Effector CD8-positive, alpha-beta T cell (primary cell): ENCODE measurements at regions not wholly inside any gene's neighbourhood (a gene's known extent, or its start where the extent isn't known, plus 50 kb on each side); places are given as distances from the start of the nearest gene placed in this dataset.
"Not testable (repeated sequence)": the region's sequence is repeated elsewhere in the genome, so short reads cannot be mapped to it uniquely, and the experiment has no call there.

Experiments
- DNase-seq: peaks from one replicate; lab custom pipeline; 2025; lab: John Stamatoyannopoulos, UW

- DNase-seq, result no peak
These were observed 1070.2 kb upstream of the ACO1 start for GRCh38 chr9:31314241-31314640.

- DNase-seq, result no peak
These were observed 1063.9 kb upstream of the ACO1 start for GRCh38 chr9:31320494-31320893.

- DNase-seq, result no peak
These were observed 1063.2 kb upstream of the ACO1 start for GRCh38 chr9:31321256-31321655.

DNA sequence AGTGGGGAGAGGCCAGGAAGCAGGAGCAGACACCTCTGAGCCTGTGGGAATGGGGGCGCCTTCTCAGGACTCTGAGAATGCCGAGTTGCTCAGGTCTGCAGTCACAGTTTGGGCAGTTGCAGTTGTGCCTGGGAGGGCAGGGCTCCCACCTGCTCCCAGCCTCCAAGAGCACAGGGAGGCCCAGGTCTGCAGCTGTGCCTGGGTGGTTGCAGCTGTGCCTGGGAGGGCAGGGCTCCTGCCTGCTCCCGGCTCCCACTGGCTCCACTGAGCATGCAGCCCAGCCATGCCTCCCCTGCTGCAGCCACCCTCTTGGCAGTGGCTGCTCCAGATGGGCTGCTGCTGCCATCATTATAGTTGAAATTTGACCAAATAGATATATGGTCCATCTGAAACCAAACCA is 1062.8 kb upstream of the ACO1 start:
- no peak for DNase-seq

- DNase-seq, result no peak
These were observed 1060.6 kb upstream of the ACO1 start for GRCh38 chr9:31323726-31324444.

GRCh38 chr9:31325778-31326177 is 1058.7 kb upstream of the ACO1 start:
- DNase-seq, result no peak

GRCh38 chr9:31326883-31327282 is 1057.6 kb upstream of the ACO1 start:
- DNase-seq, result not testable (repeated sequence)

GRCh38 chr9:31334837-31335528 is 1049.5 kb upstream of the ACO1 start:
- no peak for DNase-seq

GRCh38 chr9:31335529-31336234 is 1048.8 kb upstream of the ACO1 start:
- no peak for DNase-seq

- DNase-seq, result no peak
These were observed 1048.1 kb upstream of the ACO1 start for GRCh38 chr9:31336386-31336785.

DNA sequence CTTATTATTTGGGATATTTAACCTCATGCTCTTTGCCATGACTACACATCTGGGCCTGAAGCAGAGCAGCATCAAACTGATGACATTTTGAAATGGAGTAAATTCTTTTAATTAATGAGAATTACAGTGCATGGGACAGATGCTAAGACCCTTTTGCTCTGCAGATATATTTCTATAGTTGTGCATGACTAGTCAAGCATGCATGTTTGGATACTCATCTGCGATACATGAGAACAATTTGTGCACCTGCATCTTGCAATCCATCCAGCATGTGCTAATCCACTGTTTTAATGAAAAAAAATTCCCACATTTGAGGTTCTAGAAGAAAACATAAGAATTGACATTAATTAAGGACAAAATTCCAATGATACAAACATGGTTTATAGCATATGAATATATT is 1047.6 kb upstream of the ACO1 start:
- DNase-seq, result no peak

GRCh38 chr9:31347082-31347617 is 1037.3 kb upstream of the ACO1 start:
- DNase-seq, result no peak

DNA sequence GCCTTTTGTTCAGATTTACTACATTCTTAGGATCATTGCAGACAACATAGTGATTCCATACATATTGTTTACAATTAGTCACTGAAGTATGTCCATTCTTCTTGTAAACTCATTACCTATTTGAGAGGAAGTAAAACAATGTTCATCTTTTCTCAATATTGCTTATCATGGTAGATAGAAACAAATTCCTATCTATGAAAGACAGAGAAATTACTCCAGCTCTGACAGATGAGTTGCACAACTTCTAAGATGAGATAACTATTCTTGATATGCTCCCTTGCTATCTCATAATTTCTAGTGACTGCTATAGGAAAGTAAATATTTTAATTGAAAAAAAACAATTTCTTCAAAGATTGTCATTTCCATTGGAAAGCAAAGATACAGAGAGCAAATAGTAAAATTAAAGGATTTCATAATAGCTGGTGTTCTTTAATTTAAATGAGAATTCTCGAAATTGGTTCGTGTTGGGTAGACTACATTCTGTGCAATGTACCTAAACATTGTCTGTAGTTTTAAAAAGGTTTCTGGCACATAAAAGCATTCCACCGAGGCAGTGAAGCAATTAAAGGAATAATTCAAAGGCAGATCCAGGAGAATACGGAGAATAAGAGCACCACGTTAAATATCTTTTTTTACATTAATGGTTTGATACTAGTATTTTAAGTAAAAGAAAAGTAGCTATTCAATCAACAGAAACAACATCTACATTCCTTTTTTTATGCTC is 1029.1 kb upstream of the ACO1 start:
- no peak for DNase-seq

DNA sequence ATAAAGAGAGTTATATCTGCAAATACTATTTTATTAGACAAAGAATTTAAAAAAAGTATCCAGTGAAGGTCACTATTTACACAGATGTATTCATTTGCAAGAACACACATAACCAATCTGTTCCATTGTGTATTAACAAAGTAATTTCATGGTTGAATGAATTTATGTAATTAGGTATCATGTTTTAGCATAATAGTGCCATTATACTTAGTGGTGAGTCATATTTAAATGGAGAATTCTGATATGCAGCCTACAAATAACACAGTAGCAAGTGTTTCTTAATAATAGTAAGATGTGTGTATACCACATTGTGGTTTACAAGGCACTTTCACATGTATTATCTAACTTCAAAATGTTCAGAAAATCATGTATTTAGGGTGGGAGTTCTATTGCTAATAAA is 1028.5 kb upstream of the ACO1 start:
- DNase-seq, result no peak

DNA sequence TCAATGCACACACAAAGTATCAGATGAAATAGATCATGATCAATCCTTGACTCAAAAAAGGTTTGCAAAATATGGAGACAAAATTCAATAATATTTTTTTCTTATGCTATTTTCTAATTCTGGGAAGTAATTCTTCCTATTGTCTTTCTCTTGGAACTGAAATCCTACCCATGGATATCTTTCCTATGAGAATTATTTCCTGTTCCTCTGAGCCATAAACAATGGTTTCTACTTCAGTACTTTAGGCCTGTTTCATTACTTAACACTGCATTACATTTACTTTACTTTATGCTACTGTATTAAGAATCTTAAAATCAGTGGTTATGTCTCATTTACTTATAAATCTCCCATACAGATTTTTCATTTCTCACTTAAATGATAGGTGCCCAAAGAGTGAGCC is 1025.4 kb upstream of the ACO1 start:
- no peak for DNase-seq

DNA sequence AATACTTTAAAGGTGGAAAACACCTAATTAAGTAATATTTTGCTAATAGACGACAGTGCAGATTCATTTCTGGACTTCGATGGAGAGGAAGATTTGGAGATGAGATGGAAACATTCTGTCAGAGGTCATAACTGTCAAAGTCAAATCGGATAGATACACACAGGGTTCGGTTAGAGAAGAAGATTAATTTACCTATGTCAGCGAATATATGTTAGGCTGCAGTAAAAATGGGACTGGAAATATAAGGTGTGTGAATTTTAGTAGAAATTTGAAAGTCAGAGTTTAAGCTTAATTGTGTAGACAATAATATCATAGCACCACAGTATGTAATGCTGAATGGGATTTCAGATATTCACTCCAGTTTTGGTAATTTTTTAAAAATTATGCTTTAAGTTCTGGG is 1020.3 kb upstream of the ACO1 start:
- DNase-seq, result no peak

DNA sequence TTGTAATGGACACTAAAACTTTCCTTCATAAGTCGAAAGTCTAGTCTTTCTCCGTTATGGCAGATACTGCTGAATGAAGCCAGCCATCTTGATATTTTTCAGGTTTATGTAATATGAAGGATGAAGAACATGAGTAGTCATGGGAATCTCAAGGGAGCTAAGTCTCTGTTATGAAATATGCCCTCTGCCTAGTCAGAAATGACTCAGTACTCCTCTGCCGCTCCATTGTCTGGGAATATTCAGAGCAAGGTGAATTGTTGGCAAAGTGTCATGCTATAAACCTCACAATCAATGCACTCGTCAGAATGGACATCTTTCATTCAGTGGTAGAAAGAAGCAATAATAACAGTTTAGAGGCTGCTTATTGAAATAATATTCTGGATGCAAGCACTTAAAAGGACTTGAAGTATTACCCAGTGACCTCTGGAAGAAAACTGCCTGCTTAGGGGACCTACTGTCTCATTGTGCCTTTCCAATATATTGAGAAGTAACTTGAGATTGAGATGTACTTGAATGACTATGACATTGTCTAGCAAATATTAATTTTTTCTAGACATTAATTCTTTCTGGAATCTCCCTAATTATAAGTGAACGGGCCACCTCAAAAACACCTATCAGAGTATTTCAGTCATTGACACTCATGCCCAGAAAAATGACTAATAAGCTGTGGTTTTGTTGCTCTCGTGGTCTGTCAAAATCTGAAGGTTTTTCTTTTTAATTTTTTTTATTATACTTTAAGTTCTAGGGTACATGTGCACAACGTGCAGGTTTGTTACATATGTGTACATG is 1011.5 kb upstream of the ACO1 start:
- DNase-seq, result no peak

GRCh38 chr9:31377358-31377757 is 1007.1 kb upstream of the ACO1 start:
- DNase-seq, result no peak

- DNase-seq, result no peak
These were observed 995.8 kb upstream of the ACO1 start for GRCh38 chr9:31388660-31389059.

GRCh38 chr9:31389075-31389474 is 995.4 kb upstream of the ACO1 start:
- DNase-seq, result no peak

DNA sequence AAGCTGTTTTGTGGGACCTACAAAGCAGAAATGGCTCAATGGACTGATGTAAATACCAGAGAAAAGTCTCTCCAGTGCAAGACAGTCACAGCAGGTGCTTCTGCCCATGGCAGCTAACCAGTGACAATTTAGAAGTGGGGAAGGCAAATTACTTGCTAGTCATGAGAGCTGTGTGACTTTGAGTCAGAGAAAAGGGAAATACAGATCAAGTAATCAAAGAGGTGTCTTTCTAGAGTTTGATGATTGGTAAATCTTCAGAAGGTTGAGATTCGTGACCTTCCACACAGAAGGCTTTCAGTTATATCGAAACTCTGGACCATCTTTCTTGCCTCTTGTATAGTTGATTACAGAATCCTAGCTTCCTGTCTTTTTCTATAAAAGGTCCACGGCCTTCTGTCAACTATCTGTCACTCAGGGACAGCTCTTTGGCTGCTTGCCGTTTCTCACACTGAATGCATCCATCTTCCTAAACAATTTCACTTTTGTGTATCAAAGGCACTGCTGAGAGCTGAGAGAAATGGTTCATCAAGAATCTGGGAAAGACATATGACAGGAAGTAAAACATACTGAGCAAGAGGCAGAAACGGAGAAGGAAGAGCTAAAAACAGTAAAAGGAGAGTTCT is 993.9 kb upstream of the ACO1 start:
- no peak for DNase-seq
